RWPE2 (cell line): ENCODE measurements at regions not wholly inside any gene's neighbourhood (a gene's known extent, or its start where the extent isn't known, plus 50 kb on each side); places are given as distances from the start of the nearest gene placed in this dataset.
"Not testable (repeated sequence)": the region's sequence is repeated elsewhere in the genome, so short reads cannot be mapped to it uniquely, and the experiment has no call there.

Experiments
- ATAC-seq: fragments of 200-7000 bp; cut with Tn5 transposase; 3 replicates; pipeline ENCODE4 v1.9.1; 2021; ENCODE audit warnings: low read depth
- DNase-seq: peaks from one replicate; pipeline ENCODE4 v3.0.0-alpha.2; 2020; ENCODE audit warnings: low spot score
- H3K27ac ChIP-seq: fragments of 450-650 bp; 2 replicates; pipeline ENCODE4 v1.5.1; 2017; ENCODE audit warnings: mild to moderate bottlenecking; ENCODE audit not compliant: poor library complexity, severe bottlenecking
- H3K27me3 ChIP-seq: fragments of 250-450 bp; sonication (Bioruptor Pico); 2 replicates; pipeline ENCODE4 v1.5.1; 2021; ENCODE audit warnings: mild to moderate bottlenecking, moderate library complexity; ENCODE audit not compliant: insufficient read depth, poor library complexity, severe bottlenecking
- H3K36me3 ChIP-seq: fragments of 250-450 bp; sonication (Bioruptor Pico); 2 replicates; pipeline ENCODE4 v1.5.1; 2020; ENCODE audit warnings: low read depth, mild to moderate bottlenecking, moderate library complexity
- H3K4me1 ChIP-seq: fragments of 250-450 bp; sonication (Bioruptor Pico); 2 replicates; pipeline ENCODE4 v1.5.1; 2021; ENCODE audit warnings: mild to moderate bottlenecking, moderate library complexity; ENCODE audit not compliant: insufficient read depth, poor library complexity, severe bottlenecking
- H3K4me3 ChIP-seq: fragments of 250-450 bp; sonication (Bioruptor Pico); 2 replicates; pipeline ENCODE4 v1.5.1; 2021; ENCODE audit warnings: mild to moderate bottlenecking, moderate library complexity; ENCODE audit not compliant: severe bottlenecking
- H3K9me3 ChIP-seq: fragments of 250-450 bp; sonication (Bioruptor Pico); 2 replicates; pipeline ENCODE4 v1.5.1; 2021; ENCODE audit warnings: mild to moderate bottlenecking, moderate library complexity; ENCODE audit not compliant: severe bottlenecking
- CTCF ChIP-seq: fragments of 450-650 bp; IDR thresholded peaks from one replicate; pipeline ENCODE4 v1.5.1; 2017; ENCODE audit warnings: mild to moderate bottlenecking, moderate library complexity; ENCODE audit not compliant: poor library complexity, severe bottlenecking

- peaks cover 5% of the 10 kb centered on the region for H3K9me3 ChIP-seq
- H3K4me3 ChIP-seq: no peak overlapping the region
- no peaks in the 10 kb centered on the region for H3K36me3 ChIP-seq
- DNase-seq (no peak), ATAC-seq (no peak)
- no peak for TF ChIP-seq CTCF
- H3K4me1 ChIP-seq: no peaks in the 10 kb centered on the region
- H3K27ac ChIP-seq: no peak overlapping the region
- H3K27me3 ChIP-seq: peaks cover 5% of the 10 kb centered on the region
These were observed 1107.8 kb downstream of the FSCB start for GRCh38 chr14:43399289-43399688.

GRCh38 chr14:43370565-43370896 is 1136.6 kb downstream of the FSCB start:
- not testable (repeated sequence) for H3K4me1 ChIP-seq, H3K4me3 ChIP-seq, H3K27ac ChIP-seq, H3K9me3 ChIP-seq, H3K27me3 ChIP-seq, DNase-seq, H3K36me3 ChIP-seq, ATAC-seq

GRCh38 chr14:43369710-43370564 is 1137.1 kb downstream of the FSCB start:
- DNase-seq: no peak
- Histone ChIP-seq H3K4me3 (no peak overlapping the region), H3K36me3 (no peaks in the 10 kb centered on the region), H3K27ac (no peak overlapping the region), H3K9me3 (no peaks in the 10 kb centered on the region), H3K27me3 (peaks cover 12% of the 10 kb centered on the region), H3K4me1 (no peaks in the 10 kb centered on the region)
- ATAC-seq: no peak
- no peak for TF ChIP-seq CTCF

- Histone ChIP-seq H3K36me3 (no peaks in the 10 kb centered on the region), H3K4me3 (no peak overlapping the region), H3K27me3 (peaks cover 12% of the 10 kb centered on the region), H3K9me3 (no peaks in the 10 kb centered on the region), H3K4me1 (no peaks in the 10 kb centered on the region), H3K27ac (no peak overlapping the region)
- DNase-seq: no peak
- no peak for ATAC-seq
- no peak for TF ChIP-seq CTCF
These were observed 1144.5 kb downstream of the FSCB start for GRCh38 chr14:43362586-43362985.

GRCh38 chr14:43361751-43362150 is 1145.3 kb downstream of the FSCB start:
- no peak for ATAC-seq
- Histone ChIP-seq H3K9me3 (no peaks in the 10 kb centered on the region), H3K27me3 (peaks cover 12% of the 10 kb centered on the region), H3K4me3 (no peak overlapping the region), H3K36me3 (no peaks in the 10 kb centered on the region), H3K27ac (no peak overlapping the region), H3K4me1 (no peaks in the 10 kb centered on the region)
- no peak for TF ChIP-seq CTCF
- DNase-seq: no peak
